HK-2 (cell line): ENCODE measurements at regions not wholly inside any gene's neighbourhood (a gene's known extent, or its start where the extent isn't known, plus 50 kb on each side); places are given as distances from the start of the nearest gene placed in this dataset.
"Not testable (repeated sequence)": the region's sequence is repeated elsewhere in the genome, so short reads cannot be mapped to it uniquely, and the experiment has no call there.

Experiments used
- DNase-seq: peaks from one replicate; pipeline ENCODE4 v3.0.0-alpha.2; 2018; ENCODE audit not compliant: unreplicated experiment

GRCh38 chr22:47539374-47539773, 776.9 kb downstream of the TBC1D22A start:
- no peak for DNase-seq

- no peak for DNase-seq
Observed at GRCh38 chr22:47535681-47536080, 773.2 kb downstream of the TBC1D22A start.

GRCh38 chr22:47534804-47535410, 772.5 kb downstream of the TBC1D22A start:
- no peak for DNase-seq

- DNase-seq = no peak
Observed at GRCh38 chr22:47533961-47534803, 771.7 kb downstream of the TBC1D22A start.

- DNase-seq = no peak
Observed at GRCh38 chr22:47517062-47517461, 754.6 kb downstream of the TBC1D22A start.

- no peak for DNase-seq
Observed at GRCh38 chr22:47515384-47516125, 753.1 kb downstream of the TBC1D22A start.

- no peak for DNase-seq
Observed at GRCh38 chr22:47512617-47513016, 750.2 kb downstream of the TBC1D22A start.

- no peak for DNase-seq
Observed at GRCh38 chr22:47504962-47505361, 742.5 kb downstream of the TBC1D22A start.

- DNase-seq = no peak
Observed at GRCh38 chr22:47498969-47499495, 736.6 kb downstream of the TBC1D22A start.

GRCh38 chr22:47497666-47498065, 735.2 kb downstream of the TBC1D22A start:
- DNase-seq = no peak

- DNase-seq = no peak
Observed at GRCh38 chr22:47495110-47495509, 732.7 kb downstream of the TBC1D22A start.

GRCh38 chr22:47488131-47488530, 725.7 kb downstream of the TBC1D22A start:
- not testable (repeated sequence) for DNase-seq

- no peak for DNase-seq
Observed at GRCh38 chr22:47486569-47487312, 724.3 kb downstream of the TBC1D22A start.

- DNase-seq = no peak
Observed at GRCh38 chr22:47484960-47485569, 722.6 kb downstream of the TBC1D22A start.

- DNase-seq = no peak
Observed at GRCh38 chr22:47476231-47476630, 713.8 kb downstream of the TBC1D22A start.

- no peak for DNase-seq
Observed at GRCh38 chr22:47474895-47475294, 712.4 kb downstream of the TBC1D22A start.

- no peak for DNase-seq
Observed at GRCh38 chr22:47474464-47474863, 712.0 kb downstream of the TBC1D22A start.

GRCh38 chr22:47472636-47473035, 710.2 kb downstream of the TBC1D22A start:
- DNase-seq = no peak

- no peak for DNase-seq
Observed at GRCh38 chr22:47471406-47471805, 709.0 kb downstream of the TBC1D22A start.

GRCh38 chr22:47465809-47466208, 703.4 kb downstream of the TBC1D22A start:
- no peak for DNase-seq

- no peak for DNase-seq
Observed at GRCh38 chr22:47465222-47465621, 702.8 kb downstream of the TBC1D22A start.
